Stimulated activated naive CD8-positive, alpha-beta T cell treated with anti-CD3 and anti-CD28 coated beads, Interleukin-15, Interleukin-2, amounts not matched to agents 100 U/mL and 50 U/mL, for 24 hours (primary cell): ENCODE measurements at regions not wholly inside any gene's neighbourhood (a gene's known extent, or its start where the extent isn't known, plus 50 kb on each side); places are given as distances from the start of the nearest gene placed in this dataset.
"Not testable (repeated sequence)": the region's sequence is repeated elsewhere in the genome, so short reads cannot be mapped to it uniquely, and the experiment has no call there.

ENCODE experiments used
- ATAC-seq: fragments of 150-1000 bp; cut with Tn5 transposase; one replicate; pipeline ENCODE4 v1.10.0; 2021
- DNase-seq: peaks from one replicate; pipeline ENCODE4 v3.0.0; 2021

- ATAC-seq, result no peak
- DNase-seq, result no peak
Observed at GRCh38 chr7:79548727-79549126, 95.3 kb upstream of the MAGI2 start.

DNA sequence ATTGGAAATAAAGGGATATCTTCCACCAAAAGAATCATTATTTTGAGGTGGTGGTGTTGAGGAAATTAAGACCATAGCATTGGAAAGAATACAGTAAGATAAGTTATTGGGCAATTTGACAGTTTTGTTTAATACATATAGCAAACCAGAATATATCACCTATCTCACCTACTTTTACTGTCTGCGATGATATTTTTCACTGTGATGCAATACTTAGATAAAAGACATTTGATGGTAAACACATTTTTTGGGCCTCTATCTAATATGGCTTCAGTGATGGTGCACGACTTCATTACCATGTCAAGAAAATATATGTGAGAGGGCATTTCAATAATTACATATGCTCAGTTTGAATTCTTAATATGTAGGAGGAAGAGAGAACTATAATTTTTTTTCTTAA is 93.7 kb upstream of the MAGI2 start:
- DNase-seq, result no peak
- ATAC-seq, result no peak

- ATAC-seq (no peak), DNase-seq (no peak)
Observed at GRCh38 chr7:79540592-79540991, 87.1 kb upstream of the MAGI2 start.

DNA sequence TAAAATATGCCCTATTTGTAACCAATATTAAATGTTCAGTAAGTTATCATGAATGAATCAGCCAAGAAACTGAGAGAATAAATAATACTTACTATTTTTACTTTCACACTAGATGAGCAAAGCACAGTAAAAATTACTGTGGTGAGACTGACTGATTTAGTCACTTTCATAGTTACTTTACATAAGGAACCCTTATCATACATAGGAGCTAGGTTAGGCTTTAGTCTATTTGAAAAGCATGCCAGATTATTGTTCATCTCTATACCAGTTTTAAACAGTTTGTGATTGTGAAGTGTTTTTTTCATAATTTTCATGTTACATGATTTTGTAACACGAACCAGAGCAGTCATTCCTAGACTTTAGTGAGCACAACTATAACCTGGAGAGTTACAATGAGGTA is 80.7 kb upstream of the MAGI2 start:
- DNase-seq (no peak), ATAC-seq (no peak)

DNA sequence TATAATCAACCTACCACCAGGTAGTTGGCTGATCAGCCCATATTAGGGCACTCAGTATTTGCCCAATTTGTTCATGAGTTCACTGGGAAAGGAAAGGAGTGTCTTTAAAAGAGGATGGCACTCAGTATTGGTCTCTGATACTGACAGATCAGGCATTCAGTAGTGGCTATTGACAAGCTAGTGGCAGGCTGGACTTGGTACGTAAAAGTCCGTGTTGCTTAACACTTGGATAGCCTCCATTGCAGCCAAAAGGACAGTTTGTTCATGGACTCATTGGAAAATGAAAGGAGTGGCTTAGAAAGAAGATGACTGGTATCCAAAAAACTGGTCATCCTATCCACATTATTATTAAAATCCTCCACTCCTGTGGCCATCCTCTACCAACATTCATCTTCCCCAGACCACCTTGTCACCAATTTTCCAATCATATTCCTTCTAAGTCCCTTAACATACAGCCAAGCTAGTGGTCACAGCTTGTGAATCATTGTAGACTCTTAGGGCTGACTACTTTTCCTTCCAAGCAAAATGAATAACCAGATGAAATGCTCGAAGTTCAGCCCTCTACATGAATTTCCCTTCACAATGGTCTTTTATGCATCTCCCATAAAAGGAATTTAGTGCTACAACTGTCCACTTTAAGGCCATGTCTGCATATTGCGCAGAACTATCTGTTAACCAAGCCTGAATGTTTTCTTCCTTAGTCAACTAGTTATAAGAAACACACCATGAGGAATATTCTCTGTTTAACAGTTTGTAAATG is 78.6 kb upstream of the MAGI2 start:
- DNase-seq (no peak), ATAC-seq (no peak)

GRCh38 chr7:79531116-79531515 is 77.6 kb upstream of the MAGI2 start:
- no peak for DNase-seq
- no peak for ATAC-seq

DNA sequence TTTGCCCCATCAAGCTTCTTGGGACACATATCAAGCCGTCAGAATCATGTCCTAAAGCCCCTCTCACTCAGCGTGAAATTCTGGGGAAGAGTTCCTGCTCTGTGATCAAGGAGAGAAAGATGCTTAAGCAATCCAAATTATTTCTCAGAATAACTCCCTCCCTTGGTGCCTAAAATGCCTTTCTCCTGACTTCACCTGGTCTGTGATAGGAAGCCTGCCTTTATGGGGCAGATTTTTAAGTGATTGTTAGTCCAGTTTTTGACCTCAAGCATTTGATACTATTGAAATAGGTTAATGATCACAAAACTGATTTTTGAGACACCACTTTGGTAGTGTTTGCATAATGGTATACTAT is 76.4 kb upstream of the MAGI2 start:
- ATAC-seq, result no peak
- DNase-seq, result no peak

DNA sequence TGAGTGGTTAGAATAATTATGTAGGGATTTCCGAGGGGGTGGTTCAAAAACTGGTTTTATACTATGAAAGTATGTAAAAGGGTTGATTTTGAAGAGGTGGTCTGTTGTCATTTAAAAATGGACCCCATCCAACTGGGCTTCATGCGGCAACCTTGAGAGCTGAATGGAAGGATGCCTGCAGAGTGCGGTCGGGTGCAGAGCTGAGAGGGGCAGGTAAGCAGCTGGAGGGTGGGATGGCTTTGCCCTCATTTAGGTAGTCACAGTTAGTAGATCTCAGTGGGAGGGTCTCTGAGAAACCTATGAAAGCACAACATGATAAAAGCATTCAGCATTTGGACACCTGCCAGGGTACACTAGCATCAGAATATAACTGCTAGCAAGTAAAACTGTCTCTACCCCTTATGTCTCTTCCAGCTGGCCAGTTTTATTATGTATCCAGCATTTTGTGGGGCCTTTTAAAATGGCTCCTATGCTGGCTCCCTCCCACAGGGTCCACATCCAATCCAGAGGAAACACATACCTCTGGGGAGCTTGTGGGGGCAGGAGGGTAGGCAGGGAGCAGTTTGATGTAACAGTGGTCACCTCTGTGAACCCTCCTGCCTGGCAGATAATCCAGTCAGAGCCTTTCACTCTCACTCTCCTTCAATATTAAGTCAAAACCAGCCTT is 75.9 kb upstream of the MAGI2 start:
- ATAC-seq (no peak), DNase-seq (no peak)

GRCh38 chr7:79528421-79528820 is 75.0 kb upstream of the MAGI2 start:
- ATAC-seq, result no peak
- no peak for DNase-seq

DNA sequence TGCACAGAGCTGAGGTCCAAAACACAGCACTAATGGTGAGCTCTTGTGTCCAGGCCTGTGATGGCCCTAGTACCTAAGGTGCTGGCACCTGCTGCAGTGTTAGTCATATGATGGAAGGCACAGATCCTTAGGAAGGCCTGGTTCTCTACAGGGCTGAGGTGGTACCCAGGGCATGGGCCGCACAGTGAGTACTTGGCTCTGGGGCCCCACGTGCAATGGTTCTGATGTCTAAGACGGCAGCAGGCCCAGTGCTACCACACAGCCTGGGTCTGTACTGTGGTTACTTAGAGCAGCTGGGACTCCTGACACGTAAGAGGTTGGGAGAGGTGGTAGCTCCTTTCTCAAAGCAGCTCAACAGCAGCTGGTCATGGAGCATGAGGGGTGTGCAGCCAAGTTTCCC is 70.6 kb upstream of the MAGI2 start:
- ATAC-seq (peak; percentile 23), DNase-seq (no peak)

DNA sequence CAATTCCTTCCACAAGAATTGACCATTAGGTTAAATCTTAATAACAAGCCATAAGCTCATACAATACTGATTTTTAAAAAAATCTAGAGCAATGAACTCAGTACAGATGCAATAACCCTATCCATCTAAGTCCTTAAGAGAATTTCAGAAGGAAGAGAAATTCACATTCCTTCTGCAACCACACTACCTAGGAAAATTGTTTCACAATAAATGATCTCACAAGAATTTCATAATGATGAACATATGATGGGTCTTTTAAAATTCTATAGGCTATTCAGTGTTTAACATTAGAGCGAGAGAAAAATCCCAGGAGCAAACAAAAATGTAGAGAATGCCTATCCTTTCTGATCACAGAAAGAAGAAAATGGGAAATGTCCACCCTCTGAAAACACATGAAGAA is 70.0 kb upstream of the MAGI2 start:
- no peak for ATAC-seq
- no peak for DNase-seq

DNA sequence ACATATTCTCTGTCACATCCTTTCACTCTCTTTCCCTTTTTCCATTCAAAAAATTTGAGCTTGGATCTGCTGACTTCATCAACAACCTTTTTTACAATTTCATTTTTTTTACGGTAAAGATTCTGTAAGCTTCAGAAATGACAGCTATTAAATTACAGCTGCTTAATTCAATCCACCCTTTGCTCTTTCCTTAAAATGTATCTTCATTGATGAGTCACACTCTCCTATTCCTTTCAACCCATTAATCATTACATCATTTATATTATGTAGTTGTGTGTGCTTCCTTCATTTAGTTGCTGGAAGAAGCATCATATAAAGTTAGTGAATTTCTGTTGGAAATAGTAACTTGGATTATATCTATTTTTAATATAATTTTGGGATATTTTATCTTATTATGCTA is 67.1 kb upstream of the MAGI2 start:
- ATAC-seq (no peak), DNase-seq (no peak)

- no peak for DNase-seq
- no peak for ATAC-seq
Observed at GRCh38 chr7:79515358-79515757, 61.9 kb upstream of the MAGI2 start.

DNA sequence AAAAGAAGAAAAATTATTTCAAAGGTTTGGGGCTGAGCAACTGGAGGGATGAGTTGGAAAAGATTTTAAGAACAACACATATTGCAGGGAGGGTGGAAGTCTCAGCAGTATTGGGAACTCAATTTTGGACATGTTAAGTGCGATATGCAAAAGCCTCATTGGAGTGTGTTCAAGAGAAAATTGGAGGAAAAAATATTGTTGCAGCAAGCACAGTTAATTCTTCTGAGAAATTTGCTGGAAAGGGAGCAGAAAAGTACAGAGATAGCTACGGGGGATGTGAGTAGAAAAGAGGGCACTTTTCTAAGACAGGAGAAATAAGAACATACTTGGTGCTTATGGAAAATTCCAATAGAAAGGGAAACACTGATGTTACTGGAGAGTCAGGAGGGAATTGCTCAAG is 59.8 kb upstream of the MAGI2 start:
- DNase-seq (no peak), ATAC-seq (no peak)

- ATAC-seq (no peak), DNase-seq (no peak)
Observed at GRCh38 chr7:79512261-79512660, 58.8 kb upstream of the MAGI2 start.

GRCh38 chr7:79511056-79511455 is 57.6 kb upstream of the MAGI2 start:
- ATAC-seq, DNase-seq: not testable (repeated sequence)

- no peak for ATAC-seq
- no peak for DNase-seq
Observed at GRCh38 chr7:79507131-79507530, 53.7 kb upstream of the MAGI2 start.

DNA sequence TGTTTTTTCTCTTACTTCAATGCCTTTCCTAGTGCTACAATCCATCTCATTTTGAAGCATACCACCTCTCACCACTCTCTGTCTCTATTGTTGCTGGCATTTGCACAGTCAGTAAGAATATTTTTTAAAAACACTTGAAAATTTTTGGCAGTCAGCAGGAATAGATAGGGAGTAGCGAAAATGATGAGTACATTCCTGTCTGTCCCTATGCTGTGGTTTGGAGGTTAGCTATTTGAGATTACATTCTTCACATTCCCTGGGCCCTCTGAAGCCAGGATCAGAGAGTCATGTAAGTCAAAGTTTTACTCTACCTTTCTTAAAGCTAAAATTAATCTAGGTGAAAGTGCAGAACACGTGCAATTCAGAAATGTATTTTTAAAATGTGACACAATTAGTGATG is 53.0 kb upstream of the MAGI2 start:
- ATAC-seq (no peak), DNase-seq (no peak)

- DNase-seq (no peak), ATAC-seq (no peak)
Observed at GRCh38 chr7:79504607-79505389, 51.3 kb upstream of the MAGI2 start.
